ENCODE measurements at regions not wholly inside any gene's neighbourhood (a gene's known extent, or its start where the extent isn't known, plus 50 kb on each side); places are given as distances from the start of the nearest gene placed in this dataset.
"Not testable (repeated sequence)": the region's sequence is repeated elsewhere in the genome, so short reads cannot be mapped to it uniquely, and the experiment has no call there.

DNA sequence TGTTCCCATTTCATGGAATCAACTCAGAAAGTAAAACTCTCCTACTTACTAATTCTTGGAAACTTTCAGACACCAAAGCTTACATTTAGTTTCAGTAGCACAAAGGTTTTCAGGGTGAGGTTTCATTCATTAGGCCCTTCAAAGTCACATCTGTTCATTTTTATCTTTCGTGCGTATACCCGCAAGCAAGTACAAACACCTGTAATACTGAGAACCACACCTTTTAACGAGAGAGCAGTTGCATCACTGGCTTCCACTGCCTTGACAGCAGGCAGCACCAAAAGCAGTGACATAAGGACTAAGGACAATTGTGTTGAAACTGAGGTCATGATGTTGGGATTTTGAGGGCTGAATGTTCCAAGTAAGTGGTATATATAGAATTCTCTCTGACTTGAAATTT is 60.5 kb downstream of the GOLGA6L22 start:
- not testable (repeated sequence) for DNase-seq (ENCODE audit: low read depth)

DNA sequence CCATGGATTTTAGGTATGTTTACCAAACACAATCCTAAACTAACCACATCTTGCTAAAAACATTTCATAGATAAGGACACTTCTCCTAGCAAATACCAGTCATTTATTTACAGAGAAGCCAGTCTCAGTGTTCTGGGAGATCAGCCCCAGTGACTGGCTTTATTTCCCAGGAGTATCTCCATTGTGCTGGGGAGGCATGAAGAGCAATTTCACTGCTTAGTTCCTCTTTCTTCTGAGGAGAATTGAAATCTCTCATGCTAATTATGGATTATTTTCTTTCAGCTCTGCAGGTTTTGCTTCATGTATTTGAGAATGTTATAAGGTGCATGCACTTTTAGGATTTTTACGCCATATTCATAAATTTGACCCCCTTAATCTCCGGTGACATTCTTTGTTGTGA is 67.8 kb downstream of the GOLGA6L22 start:
- DNase-seq (ENCODE audit: low read depth), result not testable (repeated sequence)

DNA sequence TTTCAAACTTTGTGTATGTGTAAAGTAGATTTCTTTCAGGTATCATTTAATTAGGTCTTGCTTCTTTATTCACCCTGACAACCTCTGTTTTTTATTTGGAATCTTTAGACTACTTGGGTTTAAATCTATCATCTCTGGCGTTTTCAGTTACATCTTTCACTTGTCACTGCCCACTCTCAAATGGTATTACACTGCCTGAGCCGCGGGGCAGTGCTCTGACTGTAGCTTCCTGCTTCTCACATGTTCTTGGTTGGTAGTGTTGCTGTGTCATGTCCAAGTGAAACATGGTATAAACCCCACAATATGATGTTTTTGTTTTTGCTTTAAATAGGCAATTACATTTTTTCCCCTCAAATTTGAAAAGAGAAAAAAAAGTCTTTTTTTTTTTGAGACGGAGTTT is 68.3 kb downstream of the GOLGA6L22 start:
- DNase-seq (ENCODE audit: low read depth), result not testable (repeated sequence)

DNA sequence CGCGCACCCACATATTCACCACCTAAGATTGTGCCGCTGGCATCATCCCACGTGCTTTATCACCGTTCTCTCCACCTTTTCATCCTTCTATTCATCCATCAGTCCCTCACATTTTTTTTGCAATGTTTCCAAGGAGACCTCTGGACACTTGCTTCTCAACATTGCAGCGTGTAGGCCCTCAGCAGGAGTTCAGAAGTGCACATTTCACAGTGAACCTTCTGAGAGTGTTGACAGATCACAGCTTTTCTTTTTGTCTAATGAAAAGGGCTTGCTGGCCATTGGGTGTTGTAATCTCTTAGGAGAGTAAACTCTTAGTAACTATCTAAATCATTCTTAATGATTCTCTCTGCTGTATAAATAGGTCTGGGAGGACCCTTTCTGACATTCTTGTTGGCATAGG is 70.5 kb downstream of the GOLGA6L22 start:
- not testable (repeated sequence) for DNase-seq (ENCODE audit: low read depth)

DNA sequence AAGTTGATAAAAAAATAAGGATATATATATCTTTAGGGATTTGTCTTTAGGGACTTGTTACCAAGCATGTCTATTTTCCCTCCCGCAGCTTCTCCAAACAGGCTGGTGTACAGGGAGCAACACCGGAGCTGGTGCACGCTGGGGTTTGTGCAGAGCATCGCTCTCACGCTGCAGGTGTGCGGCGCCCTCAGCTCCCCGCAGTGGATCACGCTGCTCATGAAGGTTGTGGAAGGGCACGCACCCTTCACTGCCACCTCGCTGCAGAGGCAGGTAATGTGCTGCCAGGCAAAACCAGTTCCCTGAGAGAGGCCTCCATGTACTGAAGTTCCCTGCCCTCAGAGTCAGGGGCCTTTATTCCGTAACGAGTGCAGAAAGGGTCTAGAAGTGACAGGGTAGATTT is 101.0 kb downstream of the GOLGA6L22 start:
- not testable (repeated sequence) for DNase-seq (ENCODE audit: low read depth)

DNA sequence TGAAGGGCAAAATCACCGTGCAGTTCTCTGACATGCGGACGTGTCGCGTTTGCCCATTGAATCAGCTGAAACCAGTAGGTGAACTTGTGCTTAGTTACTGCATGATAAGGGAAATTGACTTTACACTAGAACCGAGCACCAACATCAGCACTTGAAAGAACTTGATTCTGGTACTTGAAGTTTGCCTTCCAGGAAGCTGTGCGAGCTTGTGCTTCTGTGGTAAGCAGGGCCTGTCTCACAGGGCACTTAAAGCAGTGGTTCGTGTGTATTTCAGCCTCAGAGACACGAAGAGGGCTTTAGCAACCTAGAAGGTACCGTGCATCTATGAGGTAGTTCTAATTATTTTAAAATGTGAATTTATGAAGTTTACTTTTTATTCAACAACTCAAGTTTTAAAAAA is 103.0 kb downstream of the GOLGA6L22 start:
- not testable (repeated sequence) for DNase-seq (ENCODE audit: low read depth)

DNA sequence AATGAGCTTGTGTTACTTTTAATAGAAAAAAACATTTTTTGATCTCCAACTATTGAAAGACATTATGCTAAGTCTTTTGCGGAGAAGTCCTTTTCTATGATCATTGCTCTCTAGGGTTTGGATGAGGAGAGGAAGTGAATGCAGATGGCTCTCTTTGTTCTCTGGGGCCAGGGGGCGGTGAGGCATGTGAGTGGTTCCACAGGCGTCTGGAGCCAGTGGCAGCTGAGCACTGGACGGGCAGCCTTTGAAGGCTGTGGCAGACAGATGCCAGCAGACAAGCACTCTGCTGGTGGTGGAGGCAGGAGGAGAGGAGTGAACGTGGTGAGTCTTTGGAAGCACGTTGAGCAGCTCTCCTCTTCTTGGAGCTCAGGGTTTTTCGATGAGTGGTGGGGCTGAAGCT is 107.8 kb downstream of the GOLGA6L22 start:
- DNase-seq (ENCODE audit: low read depth), result not testable (repeated sequence)

DNA sequence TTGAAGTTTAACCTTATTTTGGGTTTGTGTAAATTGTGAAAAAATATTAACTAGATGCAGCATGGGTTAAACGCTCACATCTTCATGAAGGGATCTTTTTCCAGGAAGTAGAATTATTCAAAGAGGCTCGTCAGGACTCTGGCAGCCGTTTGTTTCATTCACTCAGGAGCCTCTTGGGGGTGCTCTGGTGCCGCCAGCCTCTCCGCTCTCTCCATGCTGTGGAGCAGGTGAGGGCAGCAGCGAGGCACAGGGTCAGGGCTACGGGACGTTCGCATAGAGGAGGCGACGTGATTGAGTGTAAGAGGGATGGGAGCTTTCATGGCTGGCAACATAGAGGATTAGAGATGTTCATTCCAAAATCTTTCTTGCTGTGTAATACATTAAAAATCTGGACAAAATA is 110.8 kb downstream of the GOLGA6L22 start:
- DNase-seq (ENCODE audit: low read depth), result not testable (repeated sequence)

DNA sequence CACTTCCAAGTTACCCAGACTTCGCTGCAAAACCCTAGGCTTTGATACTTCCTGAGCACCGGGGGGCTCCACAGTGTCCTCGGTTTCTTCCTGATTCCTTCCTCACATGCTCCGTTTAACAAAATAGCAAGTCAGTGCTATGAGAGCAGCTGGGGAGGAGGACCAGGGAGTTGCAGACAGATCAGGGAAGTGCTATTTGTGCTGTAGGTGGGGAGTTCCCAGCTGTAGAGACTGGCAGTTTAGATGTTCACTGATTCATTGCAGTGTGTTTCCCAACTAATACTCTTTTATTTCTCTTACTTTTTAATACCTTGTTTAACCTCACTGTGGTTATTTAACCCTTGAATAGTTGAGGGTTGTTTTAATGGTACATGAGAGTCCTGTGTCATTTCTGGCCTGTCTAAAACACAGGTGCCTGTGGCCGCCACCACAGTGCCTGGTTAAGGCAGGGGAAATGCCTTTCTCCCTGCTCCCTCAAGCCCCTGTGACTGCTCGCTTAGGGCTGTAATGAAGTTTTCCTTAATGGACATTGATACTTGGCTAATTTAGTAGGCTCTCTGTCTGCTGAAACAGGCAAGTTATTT is 113.5 kb downstream of the GOLGA6L22 start:
- not testable (repeated sequence) for DNase-seq (ENCODE audit: low read depth)

DNA sequence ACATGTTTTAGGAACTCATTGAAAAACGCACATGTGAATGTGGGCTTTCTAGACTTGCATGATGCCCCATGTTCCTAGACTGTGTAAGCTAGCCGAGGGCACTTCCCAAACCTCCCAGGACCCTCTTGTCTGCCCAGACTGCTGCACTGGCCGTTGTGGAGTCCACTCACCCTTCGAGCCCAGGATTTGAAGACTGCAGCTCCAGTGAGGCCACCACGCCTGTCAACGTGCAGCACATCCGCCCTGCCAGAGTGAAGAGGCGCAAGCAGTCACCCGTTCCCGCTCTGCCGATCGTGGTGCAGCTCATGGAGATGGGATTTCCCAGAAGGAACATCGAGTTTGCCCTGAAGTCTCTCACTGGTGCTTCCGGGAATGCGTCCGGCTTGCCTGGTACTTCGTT is 114.1 kb downstream of the GOLGA6L22 start:
- DNase-seq (ENCODE audit: low read depth), result not testable (repeated sequence)

DNA sequence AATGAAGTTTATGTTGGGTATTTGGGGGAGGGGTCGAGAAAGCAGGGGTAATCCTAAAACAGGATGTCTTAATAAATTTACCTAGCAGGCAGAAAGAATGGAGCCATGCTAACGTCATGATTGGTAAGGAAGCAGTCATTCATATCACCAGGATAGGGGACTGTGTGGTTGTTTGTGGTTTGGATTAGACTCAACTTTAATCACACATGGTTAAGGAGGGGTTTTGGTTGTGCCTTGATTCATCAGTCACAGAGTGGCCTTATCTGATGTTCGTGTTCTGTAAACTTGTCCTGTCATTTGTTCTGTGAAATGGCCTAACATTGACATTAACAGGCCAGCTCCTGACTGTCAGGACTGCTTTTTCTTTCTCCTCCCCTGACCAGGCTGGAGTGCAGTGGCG is 119.1 kb downstream of the GOLGA6L22 start:
- not testable (repeated sequence) for DNase-seq (ENCODE audit: low read depth)

DNA sequence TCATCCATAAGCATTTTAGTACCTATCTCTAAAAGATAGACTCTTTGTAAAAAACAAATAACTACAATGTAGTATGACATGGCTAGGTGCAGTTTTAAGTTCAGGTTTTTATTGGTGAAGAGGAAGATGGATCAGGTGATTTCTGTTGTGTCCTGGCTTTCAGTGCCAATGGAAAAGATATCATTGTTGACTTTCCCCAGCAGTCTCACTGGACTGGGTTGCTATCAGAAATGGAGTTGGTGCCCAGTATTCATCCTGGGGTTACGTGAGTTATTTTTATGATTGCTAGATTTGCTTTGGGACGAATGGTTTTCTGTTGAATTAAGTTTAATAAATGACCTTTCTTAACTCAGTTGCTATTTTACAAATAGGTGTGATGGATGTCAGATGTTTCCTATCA is 120.5 kb downstream of the GOLGA6L22 start:
- DNase-seq (ENCODE audit: low read depth), result not testable (repeated sequence)

DNA sequence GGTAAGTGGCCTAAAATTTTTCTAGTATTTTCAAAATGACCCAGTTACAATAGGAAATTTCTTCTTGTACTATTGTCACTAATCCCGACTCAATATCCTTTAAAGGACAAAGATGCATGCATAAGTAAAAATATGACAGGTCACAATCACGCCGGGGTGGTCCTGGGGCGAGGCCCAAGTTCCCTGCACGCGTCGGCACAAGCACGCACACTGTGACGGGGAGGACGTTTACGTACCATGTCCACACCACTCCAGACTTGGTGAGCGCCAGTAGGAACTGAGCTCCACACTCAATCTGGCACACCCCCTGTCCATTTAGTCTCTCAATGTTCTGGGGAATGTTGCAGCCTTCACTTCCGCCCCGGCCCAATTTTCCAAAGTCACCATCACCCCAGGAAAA is 128.7 kb downstream of the GOLGA6L22 start:
- DNase-seq (ENCODE audit: low read depth), result not testable (repeated sequence)

DNA sequence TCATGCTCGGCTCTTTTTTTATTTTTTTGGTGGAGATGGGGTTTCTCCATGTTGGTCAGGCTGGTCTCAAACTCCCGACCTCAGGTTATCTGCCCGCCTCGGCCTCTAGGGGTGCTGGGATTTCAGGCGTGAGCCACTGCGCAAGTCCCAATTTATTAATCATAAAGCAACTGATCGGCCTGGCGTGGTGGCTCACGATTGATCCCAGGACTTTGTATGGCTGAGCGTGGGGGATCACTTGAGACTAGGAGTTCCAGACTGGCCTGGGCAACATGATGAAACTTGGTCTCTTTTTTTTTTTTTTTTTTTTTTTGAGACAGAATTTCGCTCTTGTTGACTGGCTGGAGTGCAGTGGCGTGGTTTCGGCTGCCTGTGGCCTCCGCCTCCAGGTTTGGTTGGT is 139.8 kb downstream of the GOLGA6L22 start:
- not testable (repeated sequence) for DNase-seq (ENCODE audit: low read depth)

DNA sequence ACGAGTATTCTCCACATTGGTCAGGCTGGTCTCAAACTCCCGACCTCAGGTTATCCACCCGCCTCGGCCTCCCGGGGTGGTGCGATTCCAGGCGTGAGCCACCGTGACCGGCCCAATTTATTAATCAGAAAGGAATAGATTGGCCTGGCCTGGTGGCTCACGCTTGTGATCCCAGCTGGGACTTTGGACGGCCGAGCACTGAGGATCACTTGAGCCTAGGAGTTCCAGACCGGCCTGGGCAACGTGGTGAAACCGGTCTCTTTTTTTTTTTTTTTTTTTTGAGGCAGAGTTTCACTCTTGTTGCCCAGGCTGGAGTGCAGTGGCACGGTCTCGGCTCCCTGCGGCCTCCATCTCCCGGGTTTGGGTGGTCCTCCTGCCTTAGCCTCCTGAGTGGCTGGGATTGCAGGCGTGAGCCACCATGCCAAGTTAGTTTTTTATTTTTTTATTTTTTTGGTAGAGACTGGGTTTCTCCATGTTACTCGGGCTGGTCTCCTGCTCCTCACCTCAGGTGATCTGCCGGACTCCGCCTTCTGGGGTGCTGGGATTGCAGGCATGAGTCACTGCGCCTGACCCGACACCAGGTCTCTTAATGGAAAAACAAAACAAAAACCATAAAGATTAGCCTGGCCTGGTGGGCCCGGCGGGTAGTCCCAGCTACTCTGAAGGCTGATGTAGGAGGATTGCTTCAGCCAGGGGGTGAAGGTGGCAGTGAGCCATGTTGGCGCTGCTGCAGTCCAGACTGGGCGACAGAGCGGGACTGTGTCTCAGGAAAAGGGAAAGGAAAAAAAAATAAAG is 141.0 kb downstream of the GOLGA6L22 start:
- not testable (repeated sequence) for DNase-seq (ENCODE audit: low read depth)

DNA sequence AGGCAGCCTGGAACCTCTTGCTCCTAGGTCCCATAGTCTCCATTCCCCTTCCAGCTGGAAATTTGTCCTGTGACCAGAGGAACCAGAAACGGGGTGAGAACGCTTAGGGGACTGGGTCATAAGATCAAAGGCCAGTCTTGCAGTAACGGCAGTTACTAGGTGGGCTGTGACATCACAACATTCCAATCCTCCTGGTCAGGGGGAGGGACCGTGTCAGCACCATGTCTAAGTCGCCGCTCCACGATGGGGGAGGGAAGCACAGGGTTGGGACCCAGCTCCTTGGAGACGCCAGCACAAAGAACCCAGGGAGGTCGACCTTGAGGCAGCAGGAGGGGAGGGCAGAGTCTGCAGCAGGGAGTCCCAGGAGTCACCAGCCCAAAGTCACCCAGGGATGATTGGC is 158.3 kb downstream of the GOLGA6L22 start:
- peak; percentile 2 for DNase-seq (ENCODE audit: low read depth)

DNA sequence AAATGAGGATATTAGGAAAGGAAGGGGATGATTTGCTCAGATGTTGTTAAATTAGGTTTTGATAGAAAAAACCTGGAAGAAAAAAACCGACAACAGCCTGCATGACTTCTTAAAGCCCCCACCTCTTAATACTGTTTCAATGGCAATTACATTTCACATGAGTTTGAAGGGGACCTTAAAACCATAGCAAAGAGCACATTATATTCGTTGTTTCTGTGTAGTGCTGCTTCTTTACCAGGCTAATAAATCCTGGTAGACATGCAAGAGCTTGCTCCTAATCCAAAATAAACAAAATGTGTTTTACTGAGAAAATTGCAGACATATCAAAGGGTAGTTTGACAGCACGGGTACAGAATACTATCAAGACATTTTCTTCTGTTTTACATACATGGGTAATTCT is 154.7 kb upstream of the NIPA1 start:
- DNase-seq (ENCODE audit: low read depth), result not testable (repeated sequence)

DNA sequence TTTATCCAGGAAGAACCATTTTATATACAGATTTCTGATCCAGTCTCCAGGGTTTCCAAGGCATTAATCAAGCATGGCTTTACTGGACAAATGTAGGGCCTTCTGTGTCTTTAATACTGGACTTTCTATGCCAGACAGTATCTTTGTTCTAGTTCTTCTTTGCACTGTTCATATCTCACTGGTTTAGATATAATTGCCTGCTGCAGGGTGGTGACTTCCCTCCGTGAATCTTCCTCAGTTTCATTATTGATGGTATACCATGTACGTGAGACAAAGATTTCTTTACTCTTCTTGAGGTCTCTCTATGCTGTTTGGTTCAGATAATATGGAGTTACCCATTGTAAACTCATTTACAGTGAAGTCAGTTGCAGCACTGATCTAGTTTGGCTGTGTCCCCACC is 146.5 kb upstream of the NIPA1 start:
- not testable (repeated sequence) for DNase-seq (ENCODE audit: low read depth)

DNA sequence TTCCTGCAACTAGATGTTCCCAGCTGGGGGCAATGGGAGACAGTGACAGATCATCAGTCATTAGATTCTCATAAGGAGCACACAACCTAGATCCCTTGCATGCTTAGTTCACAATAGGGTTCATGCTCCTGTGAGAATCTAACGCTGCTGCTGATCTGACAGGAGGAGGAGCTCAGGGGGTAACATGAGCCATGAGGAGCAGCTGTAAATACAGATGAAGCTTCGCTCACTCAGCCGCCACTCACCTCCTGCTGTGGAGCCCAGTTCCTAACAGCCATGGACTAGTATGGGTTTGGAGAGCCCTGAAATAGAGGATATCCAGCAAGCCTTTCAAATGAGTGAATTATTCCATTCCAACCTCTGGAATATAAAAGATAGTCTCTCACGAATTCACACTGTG is 137.0 kb upstream of the NIPA1 start:
- DNase-seq (ENCODE audit: low read depth), result not testable (repeated sequence)

DNA sequence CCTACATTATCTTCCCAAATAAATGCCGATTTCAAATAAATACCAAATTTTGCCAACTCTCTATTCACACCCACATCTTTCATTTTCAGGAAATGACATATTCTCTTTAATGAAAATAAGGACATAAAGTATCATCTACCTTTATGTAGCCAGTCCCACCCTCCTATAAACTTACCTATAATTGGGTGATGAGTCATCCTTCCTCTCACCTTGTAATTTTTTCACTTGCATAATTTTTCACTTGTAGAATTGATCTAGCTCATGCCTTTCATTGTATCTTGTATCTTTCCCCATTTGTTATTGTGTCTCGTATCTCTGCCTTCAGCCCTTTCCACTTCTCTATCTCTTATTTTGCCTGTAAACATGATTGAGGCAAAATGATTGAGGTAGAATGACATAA is 135.3 kb upstream of the NIPA1 start:
- not testable (repeated sequence) for DNase-seq (ENCODE audit: low read depth)

DNA sequence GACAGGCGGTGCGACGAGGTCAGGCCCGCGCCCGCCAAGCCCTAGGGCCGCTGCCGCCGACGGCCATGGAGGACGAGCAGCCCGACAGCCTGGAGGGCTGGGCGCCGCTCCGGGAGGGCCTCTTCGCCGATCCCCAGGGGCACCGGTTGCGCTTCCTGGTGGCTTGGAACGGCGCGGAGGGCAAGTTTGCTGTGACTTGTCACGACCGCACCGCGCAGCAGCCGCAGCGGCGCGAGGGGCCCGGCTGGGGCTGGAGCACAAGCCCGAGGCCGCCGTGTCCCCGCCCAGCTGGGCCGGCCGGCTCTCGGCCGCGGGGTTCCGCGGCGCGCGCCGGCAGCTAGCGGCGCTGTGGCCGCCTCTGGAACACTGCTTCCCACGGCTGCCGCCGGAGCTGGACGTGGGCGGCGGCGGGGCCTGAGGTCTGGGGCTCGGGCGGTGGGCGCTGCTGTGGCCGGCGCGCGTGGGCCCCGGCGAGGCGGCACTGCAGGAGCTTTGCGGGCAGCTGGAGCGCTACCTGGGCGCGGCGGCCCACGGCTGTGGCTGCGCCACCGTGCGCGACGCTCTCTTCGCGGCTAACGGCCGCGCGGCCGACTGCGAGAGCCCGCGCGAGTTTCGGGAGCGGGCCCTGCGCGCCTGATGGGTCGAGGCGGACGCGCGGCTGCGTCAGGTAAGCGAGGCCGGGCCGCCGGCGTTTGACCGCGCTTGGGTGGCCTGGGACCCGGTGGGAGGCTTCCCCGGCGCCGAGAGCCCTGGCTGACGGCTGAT is 122.0 kb upstream of the NIPA1 start:
- DNase-seq (ENCODE audit: low read depth), result peak; percentile 40

DNA sequence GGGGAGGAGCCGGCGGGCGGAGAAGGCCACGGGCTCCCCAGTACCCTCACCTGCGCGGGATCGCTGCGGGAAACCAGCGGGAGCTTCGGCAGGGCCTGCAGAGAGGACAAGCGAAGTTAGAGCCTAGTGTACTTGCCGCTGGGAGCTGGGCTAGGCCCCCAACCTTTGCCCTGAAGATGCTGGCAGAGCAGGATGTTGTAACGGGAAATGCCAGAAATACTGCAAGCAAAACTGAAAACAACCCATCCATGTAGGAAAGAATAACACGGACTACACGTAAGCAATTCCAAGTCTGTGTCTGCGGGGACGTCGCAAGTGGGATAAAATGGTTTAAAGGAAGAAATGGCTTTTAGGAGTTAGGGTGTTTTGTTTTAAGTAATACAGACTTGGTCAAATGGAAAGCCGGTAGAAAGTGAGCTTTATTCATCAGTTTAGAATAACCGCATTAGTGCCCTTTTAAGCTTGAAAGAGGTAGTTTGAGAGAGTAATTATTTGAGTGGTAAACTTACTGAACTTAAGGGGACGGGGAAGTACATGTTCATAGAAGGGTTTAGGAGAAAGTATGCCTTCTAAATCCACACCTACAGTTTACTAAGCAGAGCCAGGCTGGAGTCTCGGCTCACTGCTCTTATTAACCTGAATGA is 121.3 kb upstream of the NIPA1 start:
- DNase-seq (ENCODE audit: low read depth), result peak; percentile 63

Data from ELR (cell line).